Psoas muscle (tissue), 7 donors: ENCODE measurements at regions not wholly inside any gene's neighbourhood (a gene's known extent, or its start where the extent isn't known, plus 50 kb on each side); places are given as distances from the start of the nearest gene placed in this dataset.

ENCODE experiments used
- ATAC-seq, 4 donors: fragments of 200-7000 bp; cut with Tn5 transposase; one replicate each; pipeline ENCODE4 v1.9.1; 2020; ENCODE audit warnings: moderate library complexity in 3 of 4, mild to moderate bottlenecking in 2 of 4
- DNase-seq, 2 donors: peaks; one replicate each; pipeline ENCODE4 v3.0.0-alpha.2; 2020
- H3K27ac ChIP-seq: fragments of 200-600 bp; one replicate; pipeline ENCODE4 v1.8.0; 2022
- H3K27me3 ChIP-seq, 3 donors: fragments of 200-600 bp in 1 of 3; one replicate each; pipeline versions ENCODE4 v1.6.1 to v1.8.0; 2013 to 2022; ENCODE audit warnings: low read length in 2 of 3, mild to moderate bottlenecking in 2 of 3, moderate library complexity in 1 of 3; ENCODE audit not compliant: insufficient read depth in 3 of 3
- H3K36me3 ChIP-seq, 2 donors: fragments of 200-600 bp in 1 of 2; one replicate each; pipeline versions ENCODE4 v1.6.1 to v1.8.0; 2013 to 2022; ENCODE audit warnings: low read depth in 1 of 2, mild to moderate bottlenecking in 1 of 2, moderate library complexity in 1 of 2; ENCODE audit not compliant: insufficient read depth in 1 of 2
- H3K4me1 ChIP-seq: fragments of 200-600 bp; one replicate; pipeline ENCODE4 v1.8.0; 2022
- H3K4me3 ChIP-seq: fragments of 200-600 bp; one replicate; pipeline ENCODE4 v1.8.0; 2022; ENCODE audit warnings: mild to moderate bottlenecking
- H3K9me3 ChIP-seq: fragments of 200-600 bp; one replicate; pipeline ENCODE4 v1.8.0; 2022
- CTCF ChIP-seq: fragments of 200-600 bp; IDR thresholded peaks from one replicate; pipeline ENCODE4 v1.8.0; 2022; ENCODE audit warnings: antibody characterized with exemption
- WGBS, 3 donors: extraction: QIAGEN DNeasy Blood & Tissue Kit; methylation state at CpG; one replicate each; pipeline versions ENCODE4 v1.1.6 to v1.1.7; 2013; 5-methylcytosine and 5-hydroxymethylcytosine counted together
- intact Hi-C, 2 donors: fragments of 100-400 bp; cut with DNase I; formaldehyde crosslinking; loops; one replicate each; pipeline versions ENCODE4 v1.11.0 to v1.14.2; 2022
- donor health status: healthy with polysubstance abuse.
- donor health status: DM: no; HTN: no; CAD: no; lungs with moderate emphysema.
- donor health status: Bipolar disorder and iron deficiency.
- donor health status: healthy.
- donor health status: DM: yes; HTN: yes; CAD: no.
- donor health status: DM: no; HTN: no; CAD: no.
- donor health status: DM: yes; HTN: yes; CAD: no.

- Histone ChIP-seq H3K4me3 (no peak overlapping the region), H3K4me1 (no peaks in the 10 kb centered on the region), H3K36me3 (no peaks in the 10 kb centered on the region), H3K27ac (no peak overlapping the region), H3K9me3 (no peaks in the 10 kb centered on the region), H3K27me3 (no peaks in the 10 kb centered on the region)
- 46 to 53% (median 50%) methylated on average over 1 of the region's 1 CpG for WGBS, 3 donors
- intact Hi-C loops, result no loop called here
- ATAC-seq (no peak), DNase-seq (no peak)
- TF ChIP-seq CTCF, result no peak
These were observed 187.7 kb upstream of the POU5F2 start for GRCh38 chr5:93929131-93929530.

GRCh38 chr5:93926831-93927620 is 185.6 kb upstream of the POU5F2 start:
- DNase-seq (no peak), ATAC-seq (no peak)
- H3K9me3 ChIP-seq, result no peaks in the 10 kb centered on the region
- no peak overlapping the region for H3K27ac ChIP-seq
- intact Hi-C loops, result no loop called here
- no peak overlapping the region for H3K4me3 ChIP-seq
- 68 to 74% (median 69%) methylated on average over 3 of the region's 3 CpGs for WGBS, 3 donors
- H3K27me3 ChIP-seq, result no peaks in the 10 kb centered on the region
- H3K36me3 ChIP-seq, result no peaks in the 10 kb centered on the region
- no peaks in the 10 kb centered on the region for H3K4me1 ChIP-seq
- no peak for TF ChIP-seq CTCF

GRCh38 chr5:93925321-93925720 is 183.9 kb upstream of the POU5F2 start:
- Histone ChIP-seq H3K36me3 (no peaks in the 10 kb centered on the region), H3K9me3 (no peaks in the 10 kb centered on the region), H3K27ac (no peak overlapping the region), H3K27me3 (no peaks in the 10 kb centered on the region), H3K4me3 (no peak overlapping the region), H3K4me1 (no peaks in the 10 kb centered on the region)
- DNase-seq (no peak), ATAC-seq (no peak)
- intact Hi-C loops, result no loop called here
- 94 to 100% (median 98%) methylated on average over 1 of the region's 1 CpG for whole genome bisulfite sequencing, 3 donors
- no peak for TF ChIP-seq CTCF

GRCh38 chr5:93924628-93925027 is 183.2 kb upstream of the POU5F2 start:
- DNase-seq (no peak), ATAC-seq (no peak)
- Histone ChIP-seq H3K4me1 (no peaks in the 10 kb centered on the region), H3K27ac (no peak overlapping the region), H3K9me3 (no peaks in the 10 kb centered on the region), H3K27me3 (no peaks in the 10 kb centered on the region), H3K36me3 (no peaks in the 10 kb centered on the region), H3K4me3 (no peak overlapping the region)
- 84 to 90% (median 85%) methylated on average over 2 of the region's 2 CpGs for WGBS, 3 donors
- intact Hi-C loops, result no loop called here
- TF ChIP-seq CTCF, result no peak

- no peaks in the 10 kb centered on the region for H3K36me3 ChIP-seq
- no peaks in the 10 kb centered on the region for H3K27me3 ChIP-seq
- intact Hi-C loops, result no loop called here
- no peak for ATAC-seq
- no peaks in the 10 kb centered on the region for H3K9me3 ChIP-seq
- no peaks in the 10 kb centered on the region for H3K4me1 ChIP-seq
- TF ChIP-seq CTCF, result no peak
- no peak for DNase-seq
- no peak overlapping the region for H3K4me3 ChIP-seq
- WGBS, 3 donors, result 93 to 96% (median 95%) methylated on average over 4 of the region's 5 CpGs
- H3K27ac ChIP-seq, result no peak overlapping the region
These were observed 181.2 kb upstream of the POU5F2 start for GRCh38 chr5:93922551-93922950.
